ENCODE measurements at regions not wholly inside any gene's neighbourhood (a gene's known extent, or its start where the extent isn't known, plus 50 kb on each side); places are given as distances from the start of the nearest gene placed in this dataset.

DNA sequence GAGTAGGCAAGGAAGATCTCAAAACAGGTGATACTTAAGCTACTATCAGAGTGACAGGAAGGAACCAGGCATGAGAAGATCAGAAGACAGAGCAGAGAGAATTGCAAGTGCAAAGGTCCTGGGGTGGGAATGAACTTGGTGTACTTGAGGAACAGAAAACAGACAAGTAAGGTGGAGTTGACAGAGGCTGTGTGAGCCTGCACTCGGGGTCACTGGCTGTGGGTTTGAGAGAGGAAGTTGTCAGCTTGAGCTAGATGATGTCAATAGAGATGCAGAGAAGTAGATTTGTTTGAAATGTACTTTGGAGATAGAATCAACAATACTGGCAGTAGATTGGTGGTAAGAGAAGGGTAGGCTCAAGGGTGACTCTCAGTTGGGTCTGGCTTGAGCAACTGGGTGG, 209.5 kb downstream of the CLIC5 start:
- DNase-seq (no peak), ATAC-seq (no peak)
- Mint-ChIP-seq H3K27ac (no peak overlapping the region), H3K4me3 (no peak overlapping the region), H3K4me1 (peaks cover 13% of the 10 kb centered on the region), H3K9me3 (peaks cover 0 to 7% of the 10 kb centered on the region in 2 donors), H3K27me3 (peaks cover 14% of the 10 kb centered on the region)

DNA sequence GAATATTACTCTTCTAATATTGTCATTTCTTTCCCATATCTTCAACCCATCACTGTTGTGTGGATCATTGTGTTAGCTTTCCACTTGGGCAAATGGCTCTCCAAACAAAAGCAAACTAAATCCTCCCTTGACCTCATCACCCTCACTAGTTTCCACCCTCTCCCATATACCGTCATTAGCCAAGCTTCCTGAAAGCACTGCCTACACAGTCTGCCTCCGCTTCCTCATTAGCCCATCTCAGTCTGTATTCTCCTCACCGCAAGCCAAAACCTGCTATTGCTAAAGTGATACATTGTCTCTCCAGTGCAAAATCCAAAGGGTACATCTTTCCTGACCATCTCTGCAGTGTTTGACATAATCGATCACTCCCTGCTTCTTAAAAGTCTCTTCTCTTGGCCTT, 212.6 kb downstream of the CLIC5 start:
- Mint-ChIP-seq H3K4me1 (peaks cover 22% of the 10 kb centered on the region), H3K27ac (no peak overlapping the region), H3K4me3 (no peak overlapping the region), H3K9me3 (no peaks in the 10 kb centered on the region), H3K27me3 (no peaks in the 10 kb centered on the region)
- DNase-seq (no peak), ATAC-seq (no peak)

DNA sequence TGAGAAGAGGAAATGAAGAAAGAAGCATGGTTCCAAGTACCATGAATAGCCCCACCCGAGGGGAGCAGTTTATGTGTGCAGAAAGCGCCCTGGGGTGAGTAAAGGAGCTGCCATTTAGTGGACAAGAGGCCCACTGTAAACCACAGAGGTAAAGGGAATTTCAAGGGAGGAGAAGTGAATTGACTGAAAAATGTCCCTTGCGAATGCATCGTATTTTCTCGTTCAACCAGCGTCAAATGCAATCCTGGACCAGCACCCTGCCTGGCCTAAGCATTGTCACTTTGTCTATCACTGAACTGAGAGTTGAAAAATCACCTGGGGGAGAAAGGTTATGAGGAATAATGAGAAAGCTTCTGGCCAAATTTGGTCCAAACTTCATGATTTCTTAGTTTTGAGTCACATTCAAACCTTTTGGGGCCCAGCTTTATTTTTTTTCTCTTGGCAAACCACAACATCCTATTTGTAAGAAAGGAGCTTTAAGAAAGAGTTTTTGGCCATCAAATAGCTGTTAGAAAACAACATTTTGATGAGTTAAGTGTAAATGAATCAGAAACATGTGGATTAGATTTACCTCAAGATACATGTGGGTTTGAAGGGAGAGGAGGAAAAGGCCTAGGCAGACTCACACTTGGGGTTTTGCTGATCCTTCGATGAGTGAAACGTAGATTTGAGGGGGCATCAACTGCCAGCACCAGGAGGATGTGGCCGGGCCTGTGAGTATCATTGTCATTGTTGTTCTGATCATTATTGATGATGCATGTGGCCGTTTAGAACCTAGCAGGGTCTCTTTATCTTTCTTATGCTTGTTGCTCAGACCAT, 214.0 kb downstream of the CLIC5 start:
- H3K27ac Mint-ChIP-seq, result peak overlapping the region in 1 of 2 donors; percentile 20
- ATAC-seq, result peak; percentile 97

DNA sequence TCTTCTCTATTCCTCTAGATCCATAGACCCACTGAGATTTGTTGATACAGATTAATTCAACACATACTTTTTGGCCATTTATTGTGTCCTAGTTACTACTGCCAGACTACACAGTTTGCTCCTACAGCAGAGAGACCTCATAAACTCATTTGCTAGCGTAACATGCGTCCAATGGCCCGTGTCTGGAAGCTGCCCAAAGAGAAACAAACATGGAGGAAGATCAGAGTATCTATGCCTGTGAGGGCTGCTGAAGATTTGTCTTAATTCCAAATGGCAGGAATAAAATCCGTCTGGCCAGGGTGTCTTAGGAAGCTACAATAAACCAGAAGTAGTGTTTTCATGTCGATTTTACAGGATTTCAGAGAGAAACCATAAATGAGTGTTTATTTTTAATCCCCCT, 214.7 kb downstream of the CLIC5 start:
- H3K4me1 Mint-ChIP-seq, result peaks cover 22% of the 10 kb centered on the region
- H3K9me3 Mint-ChIP-seq, result no peaks in the 10 kb centered on the region
- H3K4me3 Mint-ChIP-seq, result peak overlapping the region in 1 of 2 donors; percentile 3
- DNase-seq (no peak), ATAC-seq (no peak)
- peak overlapping the region in 1 of 2 donors; percentile 28 for H3K27ac Mint-ChIP-seq
- H3K27me3 Mint-ChIP-seq, result peaks cover 15% of the 10 kb centered on the region

More for the DNA sequence above, 214.0 kb downstream of the CLIC5 start:
- H3K4me3 Mint-ChIP-seq, result peak overlapping the region in 1 of 2 donors; percentile 17
- H3K27me3 Mint-ChIP-seq, result peaks cover 14% of the 10 kb centered on the region
- peak; percentile 58 to 88 for DNase-seq
- no peaks in the 10 kb centered on the region for H3K9me3 Mint-ChIP-seq
- H3K4me1 Mint-ChIP-seq, result peaks cover 22% of the 10 kb centered on the region

DNA sequence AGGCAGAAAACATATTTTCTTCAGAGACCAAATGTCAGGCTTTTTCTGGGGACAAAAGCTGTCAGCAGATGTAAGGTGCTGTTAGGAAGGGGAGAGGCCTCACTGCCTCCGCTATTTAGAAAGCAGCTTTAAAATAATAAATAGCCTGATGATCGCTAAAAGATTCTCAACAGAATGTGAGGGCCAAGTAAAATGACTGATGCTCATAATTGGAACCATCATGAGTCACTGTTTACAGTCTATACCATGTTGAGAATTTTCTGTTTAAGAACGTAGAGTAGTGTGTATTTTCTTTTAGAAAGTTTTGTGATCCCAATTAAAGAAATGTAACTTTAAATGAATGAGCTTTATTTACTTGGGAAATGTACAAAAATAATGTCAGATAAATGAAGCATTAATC, 220.0 kb downstream of the CLIC5 start:
- ATAC-seq (no peak), DNase-seq (no peak)
- peaks cover 4% of the 10 kb centered on the region for H3K4me1 Mint-ChIP-seq
- H3K27ac Mint-ChIP-seq, result no peak overlapping the region
- H3K9me3 Mint-ChIP-seq, result no peaks in the 10 kb centered on the region
- peaks cover 38% of the 10 kb centered on the region for H3K27me3 Mint-ChIP-seq
- H3K4me3 Mint-ChIP-seq, result no peak overlapping the region

DNA sequence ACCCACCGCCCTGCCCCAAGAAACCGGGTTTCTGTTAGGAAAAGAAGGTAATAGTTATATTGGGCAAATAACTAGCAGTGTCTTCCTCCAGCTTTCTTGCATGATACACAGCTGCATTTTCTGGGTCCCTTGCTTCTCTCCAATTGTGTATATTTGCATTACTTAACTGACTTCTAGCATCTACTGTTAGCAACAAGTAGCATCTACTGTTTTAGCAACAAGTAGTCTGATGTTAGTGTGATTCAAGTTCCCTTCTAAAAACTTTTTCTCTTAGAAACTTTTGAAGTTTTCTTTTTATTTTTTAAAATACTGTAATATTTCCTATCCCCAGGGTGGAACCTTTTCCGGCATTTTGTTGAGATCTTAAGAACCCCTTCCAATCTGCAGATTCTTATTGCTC, 221.2 kb downstream of the CLIC5 start:
- no peaks in the 10 kb centered on the region for H3K9me3 Mint-ChIP-seq

DNA sequence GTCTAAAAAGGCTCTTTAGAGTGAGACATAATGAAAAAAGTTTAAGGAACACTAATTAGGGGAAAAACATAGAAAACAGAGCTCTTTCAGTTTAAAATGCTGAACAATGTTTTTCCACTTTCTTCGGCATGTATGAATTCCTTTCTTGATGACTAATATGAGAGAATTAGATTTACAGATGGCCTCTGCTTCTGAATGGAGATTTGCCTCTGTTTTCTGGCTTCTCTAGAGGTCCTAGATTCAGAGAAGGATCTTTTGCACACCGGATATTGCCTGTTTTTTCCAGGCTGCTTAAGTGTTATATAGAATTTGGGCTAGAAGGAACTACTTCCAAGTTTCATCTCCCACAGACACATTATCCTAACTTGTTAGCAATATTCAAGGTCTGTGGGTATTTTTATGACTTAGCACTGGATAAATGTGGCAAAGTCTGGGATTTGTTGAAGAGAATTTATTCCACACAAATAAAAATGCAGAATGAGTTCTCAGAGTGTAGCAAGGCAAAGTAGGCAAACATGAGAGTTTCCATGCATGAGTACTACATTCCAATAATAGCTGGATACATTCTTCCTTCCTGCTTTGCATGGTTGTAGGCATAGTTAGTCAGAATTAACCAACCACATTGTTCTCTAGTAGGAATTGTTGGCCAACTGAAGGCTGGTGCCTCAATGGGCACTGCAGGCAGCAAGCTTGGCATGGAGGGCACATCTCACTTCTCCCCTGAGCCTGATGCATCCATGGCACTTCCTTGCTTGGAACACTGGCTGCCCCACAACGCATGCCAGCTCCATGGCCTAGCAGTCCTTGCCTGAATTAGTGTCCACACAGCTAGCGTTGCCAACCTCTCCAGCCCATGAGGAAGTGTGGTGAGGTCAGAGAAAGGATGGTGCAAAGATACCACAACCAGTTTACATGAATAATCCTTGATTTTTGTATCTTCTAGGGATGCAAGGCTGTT, 224.2 kb downstream of the CLIC5 start:
- ATAC-seq (no peak), DNase-seq (no peak)
- Mint-ChIP-seq H3K4me1 (no peaks in the 10 kb centered on the region), H3K4me3 (no peak overlapping the region), H3K9me3 (no peaks in the 10 kb centered on the region), H3K27ac (no peak overlapping the region), H3K27me3 (peaks cover 23% of the 10 kb centered on the region)

More for the DNA sequence above, 221.2 kb downstream of the CLIC5 start:
- ATAC-seq, result no peak
- DNase-seq, result no peak
- Mint-ChIP-seq H3K4me3 (no peak overlapping the region), H3K4me1 (no peaks in the 10 kb centered on the region), H3K27ac (no peak overlapping the region), H3K27me3 (peaks cover 38% of the 10 kb centered on the region)

DNA sequence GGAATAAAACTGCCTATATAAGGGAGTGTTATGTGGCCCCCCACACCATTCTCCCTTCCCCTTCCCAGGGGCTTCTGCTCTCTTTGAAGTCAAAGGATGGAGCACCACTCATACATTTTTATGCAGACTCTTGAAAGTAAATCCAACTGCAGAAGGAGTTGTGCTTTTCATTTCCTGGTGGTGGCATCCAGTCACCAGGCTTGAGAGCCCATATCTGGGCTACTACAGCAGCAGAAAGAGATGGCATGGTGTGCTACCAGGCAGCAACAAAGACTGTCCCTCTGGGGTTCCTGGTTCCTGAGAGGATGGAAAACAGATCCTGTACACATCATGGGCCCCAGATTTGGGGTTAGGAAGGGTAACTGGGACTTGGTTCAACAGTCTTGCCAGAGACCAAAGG, 226.4 kb downstream of the CLIC5 start:
- Mint-ChIP-seq H3K27me3 (peaks cover 14% of the 10 kb centered on the region), H3K27ac (no peak overlapping the region), H3K4me3 (no peak overlapping the region), H3K4me1 (no peaks in the 10 kb centered on the region), H3K9me3 (no peaks in the 10 kb centered on the region)
- DNase-seq, result no peak
- no peak for ATAC-seq

DNA sequence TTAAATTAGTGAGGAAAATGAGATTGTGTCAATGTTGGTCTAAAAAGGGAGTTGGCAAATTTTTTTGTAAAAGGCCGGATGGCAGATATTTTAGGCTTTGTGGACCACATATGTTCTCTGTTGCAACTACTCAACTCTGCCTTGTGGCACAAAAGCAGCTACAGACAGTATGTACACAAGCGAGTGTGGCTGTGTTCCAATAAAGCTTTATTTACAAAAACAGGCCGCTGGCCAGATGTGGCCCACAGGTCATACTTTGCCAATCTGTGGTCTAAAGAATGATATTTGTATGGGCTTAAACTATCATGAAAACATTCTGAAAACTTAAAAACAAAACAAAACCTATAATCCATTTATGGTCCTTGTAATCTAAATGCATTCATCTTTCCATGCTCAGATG, 228.3 kb downstream of the CLIC5 start:
- ATAC-seq, result no peak
- H3K27me3 Mint-ChIP-seq, result peaks cover 7% of the 10 kb centered on the region
- H3K4me1 Mint-ChIP-seq, result no peaks in the 10 kb centered on the region
- no peak for DNase-seq
- no peak overlapping the region for H3K27ac Mint-ChIP-seq
- no peaks in the 10 kb centered on the region for H3K9me3 Mint-ChIP-seq
- no peak overlapping the region for H3K4me3 Mint-ChIP-seq

DNA sequence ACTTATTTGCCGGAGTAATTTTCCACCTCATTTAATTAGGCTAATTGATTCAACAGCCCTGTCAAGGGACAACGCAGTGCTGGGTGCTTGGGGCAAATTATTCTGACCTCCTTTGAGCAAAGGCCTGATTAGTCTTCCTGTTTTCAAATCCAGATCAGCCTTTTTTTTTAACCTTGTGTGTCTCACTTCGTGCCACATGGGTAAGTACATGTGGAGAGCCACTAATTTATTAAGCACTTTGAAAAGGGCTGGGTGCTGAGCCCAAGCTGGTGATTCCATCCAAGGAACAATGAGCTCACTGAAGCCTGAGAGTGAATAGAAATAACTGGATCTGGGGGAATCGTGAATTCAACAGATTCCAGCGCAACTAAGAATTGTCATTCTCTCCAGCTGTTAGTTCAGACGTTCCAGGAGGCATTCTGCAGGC, 229.3 kb downstream of the CLIC5 start:
- ATAC-seq (no peak), DNase-seq (no peak)
- H3K9me3 Mint-ChIP-seq, result no peaks in the 10 kb centered on the region
- H3K27me3 Mint-ChIP-seq, result no peaks in the 10 kb centered on the region
- H3K4me3 Mint-ChIP-seq, result no peak overlapping the region
- no peaks in the 10 kb centered on the region for H3K4me1 Mint-ChIP-seq
- H3K27ac Mint-ChIP-seq, result no peak overlapping the region

DNA sequence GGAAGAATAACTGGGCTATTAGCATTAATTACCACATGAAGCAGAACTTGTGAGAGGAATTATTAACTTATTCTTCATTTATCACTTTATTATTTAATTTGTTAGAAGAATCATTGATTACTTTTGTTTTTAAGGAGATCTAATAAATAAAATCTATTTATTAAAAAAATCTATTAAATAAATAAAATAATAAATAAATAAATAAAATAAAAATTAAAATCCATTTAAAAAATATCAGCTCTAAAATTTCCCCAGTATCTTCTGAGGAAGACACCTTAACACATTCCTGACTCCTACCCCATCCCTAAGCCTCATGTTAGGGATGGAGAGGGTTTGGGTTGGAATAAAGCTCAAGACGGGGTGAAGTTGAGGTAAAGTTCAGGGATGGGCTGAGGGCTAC, 231.4 kb downstream of the CLIC5 start:
- H3K4me3 Mint-ChIP-seq, result no peak overlapping the region
- H3K27ac Mint-ChIP-seq, result no peak overlapping the region
- no peaks in the 10 kb centered on the region for H3K9me3 Mint-ChIP-seq
- H3K4me1 Mint-ChIP-seq, result no peaks in the 10 kb centered on the region
- no peak for ATAC-seq
- H3K27me3 Mint-ChIP-seq, result no peaks in the 10 kb centered on the region
- DNase-seq, result no peak

DNA sequence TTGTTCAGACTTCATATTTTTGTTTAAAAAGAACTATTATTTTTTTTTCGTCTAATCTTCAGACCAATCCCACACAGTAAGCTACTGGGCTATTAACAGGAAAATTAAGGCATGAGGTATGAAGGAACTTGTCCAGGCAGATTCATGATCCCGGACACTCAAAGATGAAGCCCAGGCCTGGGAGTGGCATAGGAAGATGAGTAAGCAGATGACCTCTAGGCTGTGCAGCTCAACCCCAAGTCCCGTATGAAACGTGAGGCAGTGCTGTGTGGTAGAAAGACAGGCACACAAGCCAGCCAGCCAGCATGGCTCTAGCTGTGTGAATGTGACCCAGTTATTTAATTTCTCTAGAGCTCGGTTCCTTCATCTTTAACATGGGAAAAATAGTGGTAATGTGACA, 231.9 kb downstream of the CLIC5 start:
- DNase-seq (no peak), ATAC-seq (no peak)
- no peaks in the 10 kb centered on the region for H3K9me3 Mint-ChIP-seq
- H3K4me1 Mint-ChIP-seq, result no peaks in the 10 kb centered on the region
- no peak overlapping the region for H3K27ac Mint-ChIP-seq
- no peak overlapping the region for H3K4me3 Mint-ChIP-seq
- no peaks in the 10 kb centered on the region for H3K27me3 Mint-ChIP-seq

DNA sequence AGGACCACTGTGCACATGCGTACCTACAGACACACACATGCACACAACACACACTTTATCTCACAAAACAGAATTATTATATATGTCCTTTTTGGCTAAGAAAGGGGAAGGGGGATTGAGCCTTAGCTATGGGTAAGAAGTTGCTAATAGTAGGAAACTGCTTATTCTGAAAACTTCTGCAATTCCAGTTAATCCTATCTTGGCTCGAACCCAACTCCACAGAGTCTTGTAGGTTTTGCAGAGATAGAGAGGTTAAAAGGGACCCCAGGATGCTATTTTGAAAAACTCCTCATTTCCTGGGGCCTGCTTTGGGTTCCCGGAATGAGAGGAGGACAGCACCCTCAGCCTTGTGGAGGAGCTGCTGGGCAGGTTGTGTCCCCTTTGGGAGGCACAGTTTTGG, 233.8 kb downstream of the CLIC5 start:
- Mint-ChIP-seq H3K27ac (no peak overlapping the region), H3K4me3 (no peak overlapping the region), H3K9me3 (no peaks in the 10 kb centered on the region), H3K27me3 (peaks cover 8% of the 10 kb centered on the region), H3K4me1 (no peaks in the 10 kb centered on the region)
- DNase-seq (no peak), ATAC-seq (no peak)

DNA sequence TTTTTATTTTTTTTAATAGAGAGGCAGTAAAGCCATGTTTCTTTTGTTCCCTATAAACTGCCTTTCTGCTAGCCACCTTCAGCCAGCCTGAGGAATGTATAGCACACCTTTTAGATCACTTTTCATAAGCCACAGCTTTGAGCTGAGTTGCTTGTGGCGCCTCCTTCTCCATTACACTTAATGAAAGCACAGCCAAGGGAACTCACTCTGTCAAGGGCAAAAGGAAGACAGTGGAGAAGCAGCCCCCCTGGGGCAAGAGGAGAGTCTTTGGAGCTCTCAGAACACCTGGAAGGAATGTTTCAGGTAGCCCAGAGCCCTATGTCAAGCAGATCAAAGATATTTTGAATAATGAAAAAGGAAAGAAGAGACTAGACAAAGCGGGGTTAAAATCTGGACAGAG, 235.1 kb downstream of the CLIC5 start:
- Mint-ChIP-seq H3K9me3 (no peaks in the 10 kb centered on the region), H3K27me3 (peaks cover 8% of the 10 kb centered on the region), H3K27ac (peak overlapping the region in 1 of 2 donors; percentile 21), H3K4me3 (no peak overlapping the region), H3K4me1 (no peaks in the 10 kb centered on the region)
- no peak for DNase-seq
- ATAC-seq, result no peak

DNA sequence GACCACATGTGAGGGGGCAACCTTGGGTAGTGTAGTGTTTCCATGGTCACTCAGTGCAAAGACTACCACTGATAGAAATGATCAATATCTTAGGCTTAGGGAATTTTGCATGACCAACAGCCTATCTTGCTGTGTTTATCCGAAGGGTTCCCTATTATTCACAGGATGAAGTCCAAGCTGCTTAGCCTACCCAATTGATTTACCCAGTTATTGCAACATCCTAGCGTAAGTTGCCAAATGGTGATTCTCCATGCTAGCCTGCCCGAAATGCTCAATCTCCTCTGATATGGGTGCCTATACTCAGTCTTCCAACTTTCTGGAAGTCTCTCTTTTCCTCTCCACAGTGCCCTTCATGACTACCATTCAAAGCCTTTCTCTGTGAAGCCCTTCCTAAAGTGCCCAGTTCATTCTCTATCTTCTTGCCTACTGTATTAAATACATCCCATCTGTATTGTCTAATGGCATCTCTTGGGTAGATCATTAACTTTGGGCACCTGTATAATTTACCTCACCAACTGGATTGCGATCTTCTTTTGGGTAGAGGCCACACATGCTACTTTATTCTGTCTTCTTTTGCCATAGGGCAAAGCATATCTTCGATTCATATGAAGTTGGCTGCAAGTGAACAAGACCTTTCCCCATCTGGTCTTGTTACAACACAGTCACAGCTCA, 240.5 kb downstream of the CLIC5 start:
- no peak for DNase-seq

More for the DNA sequence above, 240.5 kb downstream of the CLIC5 start:
- ATAC-seq, result no peak
- Mint-ChIP-seq H3K27ac (no peak overlapping the region), H3K9me3 (no peaks in the 10 kb centered on the region), H3K4me1 (no peaks in the 10 kb centered on the region), H3K27me3 (peaks cover 25% of the 10 kb centered on the region), H3K4me3 (no peak overlapping the region)
